NOMO-1 treated with dmso at 0.1 percent for 144 hours (cell line): ENCODE measurements at regions not wholly inside any gene's neighbourhood (a gene's known extent, or its start where the extent isn't known, plus 50 kb on each side); places are given as distances from the start of the nearest gene placed in this dataset.
A peak's percentile ranks its signal among the peaks of the same experiment; 100 is the strongest.
"Not testable (repeated sequence)": the region's sequence is repeated elsewhere in the genome, so short reads cannot be mapped to it uniquely, and the experiment has no call there.

ENCODE experiments used
- DNase-seq: peaks from one replicate; lab custom pipeline; 2025; ENCODE audit not compliant: unreplicated experiment; lab: John Stamatoyannopoulos, UW

DNA sequence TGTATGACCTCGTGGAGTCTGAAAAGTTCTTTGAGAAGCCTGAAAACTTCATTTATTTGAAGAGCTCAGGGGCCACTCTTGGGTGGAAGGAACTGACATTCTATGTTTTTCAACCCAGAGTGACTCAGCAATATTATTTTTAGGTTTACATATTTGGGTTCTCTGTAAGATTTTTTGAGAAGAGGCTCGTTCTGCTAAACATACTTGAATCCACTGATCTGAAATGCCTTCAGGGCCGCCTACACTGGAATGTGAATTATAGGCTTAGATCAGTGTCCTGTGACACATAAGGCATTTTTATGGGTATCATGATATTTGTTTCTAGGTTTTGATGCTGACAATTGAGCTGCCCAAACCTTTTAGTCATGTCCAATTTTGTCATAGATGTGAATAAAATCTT, 86.2 kb downstream of the PSAT1 start:
- peak; percentile 7 for DNase-seq

DNA sequence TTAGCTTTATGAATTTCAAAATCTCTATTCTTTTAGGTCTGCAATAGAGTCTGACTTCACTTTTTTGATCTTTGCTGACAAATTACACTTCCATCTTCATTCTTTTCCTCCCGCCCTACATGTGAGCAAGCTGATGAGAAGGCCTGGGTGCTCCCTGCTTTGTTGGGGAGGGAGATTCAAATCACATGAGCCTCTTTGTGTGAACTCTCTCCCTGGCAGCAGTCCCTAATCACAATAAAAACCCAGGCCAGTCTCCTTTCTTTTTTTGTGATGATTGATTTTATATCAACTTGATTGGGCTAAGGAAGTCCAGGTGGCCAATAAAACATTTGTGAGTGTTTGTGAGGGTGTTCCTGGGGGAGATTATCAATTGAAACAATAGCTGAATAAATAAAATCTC, 89.4 kb downstream of the PSAT1 start:
- no peak for DNase-seq

DNA sequence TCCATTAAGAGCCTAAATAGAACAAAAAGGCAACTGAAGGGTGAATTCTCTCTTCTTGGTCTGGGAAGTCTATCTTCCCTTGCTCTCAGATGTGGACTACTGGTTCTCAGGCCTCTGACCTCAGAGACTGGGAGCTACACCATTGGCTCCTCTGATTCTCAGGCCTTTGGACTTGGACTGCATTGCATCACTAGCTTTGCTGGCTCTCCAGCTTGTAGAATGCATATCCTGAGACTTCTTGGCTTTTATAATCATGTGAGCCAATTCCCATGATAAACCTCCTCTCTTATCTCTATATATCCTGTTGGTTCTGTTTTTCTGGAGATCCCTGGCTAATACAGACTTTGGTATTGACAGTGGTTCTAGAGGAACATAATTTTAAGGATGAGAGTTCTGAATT, 89.8 kb downstream of the PSAT1 start:
- DNase-seq, result no peak

DNA sequence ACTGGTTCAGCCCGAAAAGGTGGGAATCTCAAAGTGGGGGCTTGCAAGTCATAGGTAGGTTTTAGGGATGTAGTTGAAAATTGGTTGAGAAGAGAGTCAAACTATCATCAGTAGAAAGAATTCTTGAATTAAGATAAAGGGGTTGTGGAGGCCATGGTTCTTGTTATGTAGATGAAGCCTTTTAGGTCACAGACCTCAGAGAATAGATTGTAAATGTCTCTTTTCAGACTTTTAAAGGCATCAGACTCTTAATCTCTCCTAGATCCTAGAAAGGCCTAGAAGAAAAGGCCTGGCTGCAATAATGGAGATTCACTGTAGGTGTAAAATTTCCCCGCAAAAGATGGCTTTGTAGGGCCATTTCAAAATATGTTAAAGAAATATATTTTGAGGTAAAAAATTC, 96.4 kb downstream of the PSAT1 start:
- DNase-seq, result no peak

DNA sequence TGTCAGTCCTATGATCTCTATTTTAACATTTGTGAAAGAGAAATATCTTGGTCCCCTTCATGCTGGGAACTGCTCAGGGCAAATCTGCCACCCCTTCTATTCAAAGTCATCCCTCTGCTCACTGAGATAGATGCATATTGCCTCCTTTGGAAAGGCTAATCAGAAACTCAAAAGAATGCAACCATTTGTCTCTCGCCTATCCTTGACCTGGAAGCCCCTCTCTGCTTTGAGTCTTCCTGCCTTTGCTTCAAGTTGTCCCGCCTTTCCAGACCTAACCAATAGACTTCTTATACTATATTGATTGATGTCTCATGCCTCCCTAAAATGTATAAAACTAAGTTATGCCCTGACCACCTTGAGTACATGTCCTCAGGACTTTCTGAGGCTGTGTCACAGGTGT, 97.0 kb downstream of the PSAT1 start:
- DNase-seq, result no peak

DNA sequence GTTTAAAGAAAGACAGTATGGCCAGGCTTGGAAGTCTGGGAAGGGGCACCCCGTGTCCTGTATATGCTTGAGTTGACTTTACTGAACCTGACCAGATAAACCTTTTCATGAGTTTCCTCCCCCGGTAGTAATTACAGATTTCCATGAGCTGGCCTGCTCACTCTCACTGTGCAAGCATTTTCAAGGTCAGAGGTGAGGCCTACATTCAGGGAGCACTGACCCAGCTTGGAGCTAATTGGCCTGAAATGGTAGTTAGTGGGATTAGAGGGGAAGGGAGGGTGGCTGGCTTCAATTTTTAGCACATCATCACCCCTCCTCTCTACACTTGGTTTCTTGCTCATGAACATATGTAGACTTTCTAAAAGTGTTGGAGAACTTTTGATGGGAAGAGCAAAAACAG, 99.2 kb downstream of the PSAT1 start:
- DNase-seq, result no peak

DNA sequence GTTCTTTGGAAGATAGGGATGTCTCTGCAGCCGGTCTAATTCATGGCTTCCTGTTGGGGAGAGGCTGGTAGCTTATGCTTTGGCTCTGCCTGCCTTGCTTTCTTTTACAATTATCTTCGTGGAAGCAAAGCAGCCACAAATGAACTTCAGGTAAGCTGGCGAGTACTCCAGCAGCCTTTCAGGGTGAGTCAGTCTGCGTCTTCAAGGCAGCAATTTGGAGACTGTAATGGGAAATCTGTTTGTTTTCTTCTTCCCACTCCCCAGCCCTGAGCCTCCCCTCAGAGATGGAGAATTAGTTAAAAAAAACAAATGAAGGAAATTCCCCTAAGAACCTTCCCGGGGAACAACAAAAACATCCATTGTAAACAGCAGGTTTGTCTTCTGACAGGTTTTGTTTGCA, 100.1 kb downstream of the PSAT1 start:
- no peak for DNase-seq

DNA sequence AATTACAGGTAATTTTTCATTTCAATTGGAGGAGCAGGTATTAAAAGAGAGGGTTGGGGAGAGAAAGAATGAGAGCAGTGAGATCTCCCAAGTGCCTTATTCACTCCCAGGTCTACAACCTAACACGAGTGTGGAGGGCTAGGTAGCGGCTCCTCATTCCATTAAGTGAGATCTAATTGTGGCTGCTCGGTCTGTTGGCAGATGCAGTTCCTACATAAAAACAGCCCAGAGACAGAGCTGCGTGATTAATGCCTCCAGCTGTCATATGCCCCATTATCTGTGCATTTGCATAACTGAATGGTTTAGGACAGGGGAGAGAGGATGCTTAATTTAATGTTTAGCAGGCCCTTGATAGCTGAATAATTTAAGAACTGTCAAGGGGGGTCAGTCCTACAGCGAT, 100.5 kb downstream of the PSAT1 start:
- DNase-seq, result no peak

DNA sequence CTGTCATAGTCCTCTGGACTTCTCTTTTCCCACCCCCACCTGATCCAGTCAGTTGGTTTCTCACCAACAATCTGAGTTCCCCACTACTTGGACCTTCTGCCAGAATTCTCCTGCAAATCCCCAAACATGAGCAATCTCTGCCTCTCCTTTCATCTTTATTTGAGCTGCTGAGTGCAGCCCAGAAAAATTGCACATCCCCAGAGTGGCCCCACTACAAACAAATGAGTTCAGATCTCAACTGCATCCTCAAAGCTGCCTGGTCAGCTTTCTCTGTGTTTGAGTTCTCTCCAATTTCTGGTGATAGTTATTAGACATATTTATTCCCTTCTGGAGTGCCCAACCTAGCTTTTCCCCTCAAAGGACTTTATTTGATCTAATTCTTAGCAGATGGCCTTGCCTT, 102.2 kb downstream of the PSAT1 start:
- no peak for DNase-seq

DNA sequence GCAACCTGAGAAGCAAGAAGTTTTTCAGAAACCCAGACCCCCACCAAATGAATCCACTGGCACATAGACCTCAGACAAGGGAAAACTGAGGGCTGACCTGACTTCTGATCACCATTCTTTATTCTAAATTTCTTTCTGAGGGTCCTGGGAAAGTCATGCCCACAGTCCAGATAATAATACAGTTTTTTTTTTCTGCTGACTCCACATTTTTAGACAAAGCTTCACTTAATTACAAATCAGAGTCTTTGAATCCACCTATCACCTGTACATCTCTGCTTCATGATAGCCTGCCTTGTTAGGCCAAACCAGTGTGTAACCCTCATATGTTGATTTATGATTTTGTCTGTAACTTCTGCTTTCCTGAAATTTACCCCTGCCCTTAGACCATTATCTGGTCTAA, 103.6 kb downstream of the PSAT1 start:
- DNase-seq, result no peak

DNA sequence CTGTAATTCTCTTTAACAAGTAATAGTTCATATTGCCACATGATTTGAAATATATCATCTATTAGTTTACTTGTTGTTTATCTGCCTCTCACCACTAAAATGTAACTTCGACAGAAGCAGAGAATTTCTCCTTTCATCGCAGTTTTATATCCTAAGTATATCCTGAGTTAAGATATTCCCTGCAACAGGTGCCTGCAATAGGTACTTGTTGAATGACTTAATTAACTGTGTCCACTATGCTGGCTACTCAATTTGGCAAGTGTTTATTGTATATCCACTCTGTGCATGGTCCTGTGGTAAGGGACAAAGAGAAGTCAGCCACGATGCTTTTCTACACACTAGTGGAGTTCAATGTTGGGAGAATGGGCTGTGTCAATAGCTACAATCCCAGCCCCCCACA, 108.5 kb downstream of the PSAT1 start:
- DNase-seq, result no peak

DNA sequence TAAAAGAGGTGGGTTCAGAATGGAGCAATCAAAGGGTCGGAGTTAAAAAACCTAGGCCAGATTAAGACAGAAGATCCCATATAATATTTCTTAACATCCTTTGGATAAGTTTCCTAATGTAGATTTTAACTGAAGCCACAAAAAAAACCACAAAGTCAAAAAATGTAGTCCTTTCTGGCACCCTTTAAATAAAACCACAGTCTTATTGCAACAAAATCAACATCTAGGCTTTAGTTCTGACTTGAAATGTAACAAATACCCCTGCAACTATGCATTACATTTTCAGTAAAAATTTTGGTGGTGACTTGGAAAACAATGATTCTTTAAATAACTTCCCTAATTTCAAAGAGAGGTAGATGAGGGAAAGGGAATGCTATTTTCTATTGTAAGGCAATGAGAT, 109.2 kb downstream of the PSAT1 start:
- no peak for DNase-seq

DNA sequence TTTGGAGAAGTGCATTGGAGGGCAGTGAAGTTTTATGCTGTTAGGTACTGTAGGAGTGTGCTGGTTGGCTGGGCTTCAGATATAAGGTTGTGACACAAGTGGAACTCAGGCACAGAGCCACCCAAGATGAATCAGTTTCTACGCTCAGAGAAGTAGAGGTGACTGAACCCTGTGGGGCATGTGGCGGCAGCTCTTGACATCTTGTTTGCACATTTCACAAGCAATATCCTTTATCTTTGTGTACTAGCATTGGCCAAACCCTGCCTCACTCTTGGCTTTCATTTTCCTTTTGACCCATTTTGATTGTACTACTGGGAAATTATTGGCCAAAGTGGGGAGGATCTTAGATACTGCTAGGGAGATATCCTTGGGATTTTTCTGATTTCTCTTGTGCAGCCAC, 110.0 kb downstream of the PSAT1 start:
- no peak for DNase-seq

DNA sequence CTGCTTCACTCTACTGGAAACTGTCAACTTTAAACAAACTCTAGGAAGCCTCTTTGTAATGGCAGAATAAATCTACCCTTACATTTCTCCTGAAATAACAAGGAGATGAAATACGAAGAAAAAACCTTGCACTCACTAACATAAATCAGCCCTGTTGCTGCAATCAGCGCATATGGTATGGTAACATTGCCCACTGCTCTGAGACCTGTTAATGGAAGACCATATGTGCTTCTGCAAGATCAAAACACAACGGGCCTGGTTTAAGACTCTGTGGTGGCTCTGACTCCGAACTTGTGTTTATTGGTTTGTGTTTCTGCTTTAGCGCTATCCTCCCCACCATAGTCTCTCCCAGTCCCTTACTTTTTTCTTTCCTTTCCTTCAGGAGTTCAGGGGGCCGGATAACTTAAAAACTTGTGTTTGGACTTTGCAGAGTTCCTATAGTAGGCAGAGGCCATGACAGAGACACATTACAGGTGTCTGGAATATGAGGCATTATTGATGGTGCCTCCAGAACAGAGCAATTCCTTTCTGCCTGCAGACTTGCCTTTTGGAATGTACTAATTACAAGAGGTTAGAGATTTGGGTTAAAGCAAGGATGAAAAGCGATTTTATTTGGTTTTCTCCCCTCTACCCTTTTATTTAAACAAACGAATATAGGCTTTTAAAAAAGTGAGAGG, 110.8 kb downstream of the PSAT1 start:
- no peak for DNase-seq

DNA sequence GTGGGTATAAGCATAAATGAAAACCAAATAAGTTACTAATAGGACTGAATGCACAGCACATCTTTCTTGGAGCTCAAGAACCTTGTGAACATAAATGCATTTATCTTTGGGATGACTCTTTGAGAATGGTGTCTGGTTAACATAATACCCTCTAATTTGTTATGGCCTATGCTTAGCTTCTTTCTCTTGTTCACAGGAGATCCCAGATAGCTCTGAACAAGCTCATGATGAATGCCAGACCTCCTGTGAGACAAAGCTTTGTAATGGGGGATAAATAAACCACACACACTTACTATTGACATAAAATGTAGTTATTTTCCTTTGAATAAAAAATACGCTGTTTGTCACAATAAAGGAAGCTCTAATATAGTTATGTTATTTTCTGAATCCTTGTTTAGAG, 111.5 kb downstream of the PSAT1 start:
- no peak for DNase-seq

DNA sequence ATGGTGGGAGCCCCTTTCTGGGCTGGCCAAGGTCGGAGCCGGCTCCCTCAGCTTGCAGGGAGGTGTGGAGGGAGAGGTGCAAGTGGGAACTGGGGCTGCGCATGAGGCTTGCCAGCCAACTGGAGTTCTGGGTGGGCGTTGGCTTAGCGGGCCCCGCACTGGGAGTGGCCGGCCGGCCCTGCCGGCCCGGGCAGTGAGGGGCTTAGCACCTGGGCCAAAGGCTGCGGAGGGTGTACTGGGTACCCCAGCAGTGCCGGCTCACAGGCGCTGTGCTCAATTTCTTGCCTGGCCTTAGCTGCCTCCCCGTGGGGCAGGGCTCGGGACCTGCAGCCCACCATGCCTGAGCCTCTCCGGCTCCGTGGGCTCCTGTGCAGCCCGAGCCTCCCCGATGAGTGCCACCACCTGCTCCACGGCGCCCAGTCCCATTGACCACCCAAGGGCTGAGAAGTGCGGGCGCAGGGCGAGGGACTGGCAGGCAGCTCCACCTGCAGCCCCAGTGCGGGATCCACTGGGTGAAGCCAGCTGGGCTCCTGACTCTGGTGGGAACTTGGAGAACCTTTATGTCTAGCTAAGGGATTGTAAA, 113.1 kb downstream of the PSAT1 start:
- not testable (repeated sequence) for DNase-seq

DNA sequence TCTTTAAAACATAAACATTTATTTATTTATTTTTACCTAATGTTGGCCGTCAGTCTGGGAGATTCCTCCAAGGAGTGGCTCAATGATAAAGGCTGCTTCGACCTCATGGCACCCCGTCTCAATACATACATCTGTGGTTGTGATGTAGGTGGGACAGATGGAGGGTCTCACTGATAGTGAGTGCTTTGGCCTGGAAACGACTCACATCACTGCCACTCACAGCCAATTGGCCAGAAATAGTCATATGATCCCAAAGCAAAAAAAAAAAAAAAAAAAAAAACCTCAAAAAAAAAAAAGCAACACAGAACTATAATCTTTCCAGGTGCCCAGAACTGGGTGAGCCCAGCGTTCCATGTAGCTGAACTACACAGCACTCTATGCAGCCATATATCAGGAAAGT, 125.4 kb downstream of the PSAT1 start:
- no peak for DNase-seq

DNA sequence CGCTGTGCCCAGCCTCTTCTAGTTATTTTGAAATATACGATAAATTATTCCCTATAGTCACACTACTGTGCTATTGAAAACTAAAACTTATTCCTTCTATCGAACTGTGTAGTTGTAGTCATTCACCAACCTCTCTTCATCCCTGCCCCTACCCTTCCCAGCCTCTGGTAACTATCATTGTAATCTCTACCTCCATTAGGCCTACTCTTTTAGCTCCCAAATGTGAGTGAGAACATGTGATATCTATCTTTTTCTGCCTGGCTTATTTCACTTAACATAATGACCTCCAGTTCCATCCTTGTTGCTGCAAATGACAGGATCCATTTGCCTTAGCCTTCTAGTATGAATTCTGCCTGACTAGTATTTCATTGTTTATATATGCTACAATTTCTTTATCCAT, 127.4 kb downstream of the PSAT1 start:
- DNase-seq, result no peak

DNA sequence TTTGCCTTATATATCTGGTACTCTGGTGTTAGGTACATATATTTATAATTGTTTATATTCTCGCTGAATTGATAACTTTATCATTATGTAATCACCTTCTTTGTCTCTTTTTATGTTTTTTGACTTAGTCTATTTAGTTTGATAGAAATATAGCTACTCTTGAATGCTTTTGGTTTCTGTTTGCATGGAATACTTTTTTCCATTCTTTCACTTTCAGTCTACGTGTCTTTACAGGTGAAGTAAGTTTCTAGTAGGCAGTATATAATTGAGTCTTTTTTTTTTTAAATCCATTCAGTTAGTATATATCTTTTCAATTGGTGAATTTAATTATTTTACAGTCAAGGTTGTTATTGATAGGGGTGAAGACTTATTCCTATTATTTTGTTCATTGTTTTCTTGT, 131.7 kb downstream of the PSAT1 start:
- no peak for DNase-seq

DNA sequence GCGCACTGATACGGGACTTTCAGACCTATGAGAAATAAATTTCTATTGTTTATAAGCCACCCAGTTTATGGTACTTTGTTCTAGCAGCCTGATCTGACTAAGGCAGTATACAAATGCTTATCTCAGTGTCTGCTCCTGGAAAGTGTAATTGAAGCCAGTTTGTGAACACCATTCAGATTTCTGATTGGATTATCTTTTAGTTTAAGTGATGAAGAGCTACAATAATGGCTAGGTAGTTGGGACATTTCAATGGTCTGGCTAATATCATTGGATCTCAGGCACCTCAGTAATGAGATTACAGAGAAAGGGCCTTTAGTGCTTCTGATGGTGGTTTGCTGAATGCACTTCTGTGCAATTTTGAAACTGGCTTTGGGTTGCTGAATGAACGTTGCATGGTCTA, 133.5 kb downstream of the PSAT1 start:
- no peak for DNase-seq

DNA sequence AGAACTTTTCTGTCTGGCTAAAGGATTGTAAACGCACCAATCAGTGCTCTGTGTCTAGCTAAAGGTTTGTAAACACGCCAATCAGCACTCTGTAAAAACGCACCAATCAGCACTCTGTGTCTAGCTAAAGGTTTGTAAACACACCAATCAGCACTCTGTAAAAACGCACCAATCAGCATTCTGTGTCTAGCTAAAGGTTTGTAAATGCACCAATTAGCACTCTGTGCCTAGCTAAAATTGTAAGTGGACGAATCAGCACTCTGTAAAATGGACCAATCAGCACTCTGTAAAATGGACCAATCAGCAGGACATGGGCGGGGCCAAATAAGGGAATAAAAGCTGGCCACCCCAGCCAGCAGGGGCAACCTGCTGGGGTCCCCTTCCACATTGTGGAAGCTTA, 134.1 kb downstream of the PSAT1 start:
- not testable (repeated sequence) for DNase-seq

DNA sequence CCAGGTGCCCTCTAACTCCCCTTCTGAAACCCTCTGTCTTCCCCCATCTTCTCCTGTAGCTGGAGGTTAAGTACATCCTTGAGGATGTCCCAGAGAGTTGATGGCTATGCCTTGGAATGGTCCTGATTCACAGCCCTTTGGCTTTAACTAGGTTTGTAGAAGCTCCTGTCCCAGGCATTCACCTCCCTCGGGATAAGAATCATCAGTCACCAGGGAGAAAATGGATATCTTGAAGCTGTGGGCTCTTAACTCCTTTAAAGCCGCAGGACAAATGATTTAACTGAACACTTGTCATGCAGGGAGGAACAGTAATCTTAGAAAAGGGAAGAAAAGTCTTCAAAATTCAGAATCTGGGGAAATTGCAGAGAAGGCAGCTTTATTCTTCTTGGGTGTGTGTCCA, 139.9 kb downstream of the PSAT1 start:
- no peak for DNase-seq

DNA sequence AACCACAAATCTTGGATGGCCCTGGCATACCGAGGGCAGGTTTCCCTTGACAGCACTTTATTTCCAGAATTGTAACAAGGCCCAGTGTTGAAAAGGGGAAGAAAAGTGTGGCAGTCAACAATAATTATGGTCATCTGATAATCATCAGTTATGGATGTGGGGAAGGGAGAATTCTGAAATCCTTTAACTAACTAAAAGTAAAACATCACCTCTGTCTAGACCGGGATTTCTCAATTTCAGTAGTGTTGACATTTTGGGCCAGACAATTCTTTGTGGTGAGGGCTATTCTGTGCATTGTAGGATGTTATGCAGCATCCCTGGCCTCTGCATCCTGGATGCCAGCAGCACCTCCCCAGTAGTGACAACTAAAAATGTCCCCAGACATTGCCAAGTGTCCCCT, 140.4 kb downstream of the PSAT1 start:
- DNase-seq, result no peak
